Mesenchymal stem cell (in vitro differentiated cells and primary cell): ENCODE measurements at regions not wholly inside any gene's neighbourhood (a gene's known extent, or its start where the extent isn't known, plus 50 kb on each side); places are given as distances from the start of the nearest gene placed in this dataset. TPM values are rescaled to one million over a fixed set of nuclear protein-coding genes. Genes with fewer than 3 reads are reported as not detected.
A peak's percentile ranks its signal among the peaks of the same experiment; 100 is the strongest.

Experiments used
- DNase-seq: peaks from one replicate; pipeline ENCODE4 v3.0.0-alpha.2; 2013
- H2AFZ ChIP-seq: one replicate; pipeline ENCODE4 v1.6.1; 2013; ENCODE audit warnings: low read depth, mild to moderate bottlenecking, control low read depth, inconsistent platforms, low read length, moderate library complexity
- H2AK5ac ChIP-seq: 2 replicates; pipeline ENCODE4 v1.6.1; 2013; ENCODE audit warnings: low read length, moderate library complexity, mild to moderate bottlenecking, inconsistent platforms; ENCODE audit not compliant: severe bottlenecking
- H2BK120ac ChIP-seq: one replicate; pipeline ENCODE4 v1.6.1; 2013; ENCODE audit warnings: low read depth, mild to moderate bottlenecking, inconsistent platforms, low read length, moderate library complexity
- H2BK12ac ChIP-seq, 2 experiments: one replicate each; pipeline ENCODE4 v1.6.1; 2013; ENCODE audit warnings: inconsistent platforms in 2 of 2, low read length in 2 of 2, mild to moderate bottlenecking in 2 of 2, moderate library complexity in 2 of 2, control low read depth in 1 of 2
- H2BK15ac ChIP-seq: one replicate; pipeline ENCODE4 v1.6.1; 2013; ENCODE audit warnings: mild to moderate bottlenecking, low read depth, inconsistent platforms; ENCODE audit not compliant: poor library complexity, severe bottlenecking
- H2BK5ac ChIP-seq: 2 replicates; pipeline ENCODE4 v1.6.1; 2013; ENCODE audit warnings: low read depth, mild to moderate bottlenecking, low read length, control low read depth, inconsistent platforms; ENCODE audit not compliant: poor library complexity, severe bottlenecking
- H3K14ac ChIP-seq, 2 experiments: one replicate each; pipeline ENCODE4 v1.6.1; 2013; ENCODE audit warnings: inconsistent platforms in 2 of 2, low read length in 2 of 2, control low read depth in 1 of 2, mild to moderate bottlenecking in 1 of 2, moderate library complexity in 1 of 2
- H3K18ac ChIP-seq, 2 experiments: one replicate each; pipeline ENCODE4 v1.6.1; 2013; ENCODE audit warnings: inconsistent platforms in 2 of 2, low read length in 2 of 2, control low read depth in 1 of 2, low read depth in 1 of 2, mild to moderate bottlenecking in 1 of 2
- H3K23ac ChIP-seq, 2 experiments: one replicate each; pipeline ENCODE4 v1.6.1; 2013; ENCODE audit warnings: inconsistent platforms in 2 of 2, low read length in 2 of 2, mild to moderate bottlenecking in 2 of 2, moderate library complexity in 2 of 2, control low read depth in 1 of 2
- H3K27ac ChIP-seq: 2 replicates; pipeline ENCODE4 v1.5.1; 2013; ENCODE audit warnings: mild to moderate bottlenecking, moderate library complexity, low read length, control low read depth, inconsistent platforms; ENCODE audit not compliant: poor library complexity, severe bottlenecking
- H3K27me3 ChIP-seq, 2 experiments: 2 replicates each; pipeline versions ENCODE4 v1.6.1 to v1.7.0; 2013; ENCODE audit warnings: low read length in 2 of 2, mild to moderate bottlenecking in 2 of 2, moderate library complexity in 2 of 2, control low read depth in 1 of 2, inconsistent platforms in 1 of 2; ENCODE audit not compliant: control insufficient read depth in 1 of 2, insufficient read depth in 1 of 2
- H3K36me3 ChIP-seq, 2 experiments: 2 replicates each; pipeline versions ENCODE4 v1.6.1 to v1.7.0; 2013; ENCODE audit warnings: low read length in 2 of 2, control low read depth in 1 of 2, inconsistent platforms in 1 of 2, low read depth in 1 of 2, mild to moderate bottlenecking in 1 of 2; ENCODE audit not compliant: insufficient read depth in 2 of 2, control insufficient read depth in 1 of 2
- H3K4ac ChIP-seq, 2 experiments: one replicate each; pipeline ENCODE4 v1.6.1; 2013; ENCODE audit warnings: inconsistent platforms in 2 of 2, low read length in 2 of 2, mild to moderate bottlenecking in 2 of 2, moderate library complexity in 2 of 2, control low read depth in 1 of 2, low read depth in 1 of 2
- H3K4me1 ChIP-seq: 2 replicates; pipeline ENCODE4 v1.6.1; 2013; ENCODE audit warnings: low read depth, low read length, control low read depth; ENCODE audit not compliant: control insufficient read depth, insufficient read depth
- H3K4me2 ChIP-seq: 2 replicates; pipeline ENCODE4 v1.6.1; 2013; ENCODE audit warnings: low read length, mild to moderate bottlenecking, inconsistent platforms; ENCODE audit not compliant: poor library complexity, severe bottlenecking
- H3K4me3 ChIP-seq, 2 experiments: 2 replicates each; pipeline versions ENCODE4 v1.5.1 to v1.7.0; 2013; ENCODE audit warnings: low read length in 2 of 2, mild to moderate bottlenecking in 2 of 2, control low read depth in 1 of 2, low read depth in 1 of 2; ENCODE audit not compliant: insufficient read depth in 1 of 2
- H3K79me1 ChIP-seq: replicated peaks from 2 replicates; pipeline ENCODE4 v1.6.1; 2013; ENCODE audit warnings: mild to moderate bottlenecking, control low read depth, low read length, inconsistent platforms; ENCODE audit not compliant: poor library complexity, severe bottlenecking
- H3K9ac ChIP-seq: 2 replicates; pipeline ENCODE4 v1.7.0; 2013; ENCODE audit warnings: mild to moderate bottlenecking, low read length, moderate library complexity
- H3K9me3 ChIP-seq: 2 replicates; pipeline ENCODE4 v1.7.0; 2013; ENCODE audit warnings: mild to moderate bottlenecking, low read length; ENCODE audit not compliant: control insufficient read depth
- H4K8ac ChIP-seq: one replicate; pipeline ENCODE4 v1.6.1; 2013; ENCODE audit warnings: inconsistent platforms, mild to moderate bottlenecking, low read length, moderate library complexity
- H4K91ac ChIP-seq: one replicate; pipeline ENCODE4 v1.6.1; 2013; ENCODE audit warnings: mild to moderate bottlenecking, low read length, inconsistent platforms
- WGBS: methylation state at CpG from one replicate; pipeline ENCODE4 v1.1.7; 2013; ENCODE audit warnings: mixed read lengths; 5-methylcytosine and 5-hydroxymethylcytosine counted together
- small RNA-seq: library from polyadenylated mRNA; stranded (forward); fragments of <200 nt; extraction: miRNeasy Mini kit (QIAGEN cat#:217004); gene quantifications from one replicate; pipeline ENCODE3, GENCODE V24; 2013; ENCODE audit warnings: low read depth

- Histone ChIP-seq H3K79me1 (no peaks in the 10 kb centered on the region), H3K4me3 (no peak overlapping the region), H2BK15ac (no peak overlapping the region), H2BK5ac (no peak overlapping the region), H3K23ac (no peak overlapping the region), H2BK12ac (no peak overlapping the region), H3K4ac (no peak overlapping the region), H3K18ac (no peak overlapping the region), H3K4me2 (no peak overlapping the region), H3K36me3 (no peaks in the 10 kb centered on the region), H4K91ac (no peak overlapping the region), H3K9me3 (peaks cover 4% of the 10 kb centered on the region), H3K27ac (no peak overlapping the region), H3K27me3 (peaks cover 0 to 3% of the 10 kb centered on the region in 2 experiments), H2AK5ac (no peak overlapping the region), H4K8ac (no peak overlapping the region), H3K9ac (no peak overlapping the region), H3K14ac (no peak overlapping the region), H2BK120ac (no peak overlapping the region), H2AFZ (no peak overlapping the region), H3K4me1 (no peaks in the 10 kb centered on the region)
- no CpG with 5 or more reads among the region's 2 CpGs for WGBS
- DNase-seq: no peak
Observed at GRCh38 chr1:65092691-65093090, 55.3 kb upstream of the AK4 start.

DNA sequence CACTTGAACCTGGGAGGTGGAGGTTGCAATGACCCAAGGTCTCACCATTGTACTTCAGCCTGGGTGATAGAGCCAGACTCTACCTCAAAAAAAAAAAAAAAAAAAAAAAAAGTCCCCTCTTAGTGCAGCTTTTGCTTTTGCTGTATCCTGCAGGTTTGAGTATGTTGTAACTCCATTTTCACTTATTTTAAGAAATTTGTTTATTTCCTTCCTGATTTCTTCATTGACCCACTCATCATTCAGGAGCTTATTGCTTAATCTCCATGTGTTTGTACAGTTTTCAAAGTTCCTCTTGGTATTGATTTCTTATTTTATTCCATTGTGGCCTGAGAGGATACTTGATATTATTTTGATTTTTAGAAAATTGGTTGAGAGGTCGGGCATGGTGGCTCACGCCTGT lies 50.9 kb upstream of the AK4 start:
- WGBS: 96% methylated on average over 2 of the region's 2 CpGs
- Histone ChIP-seq H3K23ac (no peak overlapping the region), H2BK15ac (no peak overlapping the region)

More for the DNA sequence above, 50.9 kb upstream of the AK4 start:
- Histone ChIP-seq H3K79me1 (no peaks in the 10 kb centered on the region), H2AFZ (no peak overlapping the region), H3K4me1 (no peaks in the 10 kb centered on the region), H3K27me3 (no peaks in the 10 kb centered on the region), H4K91ac (no peak overlapping the region), H3K14ac (no peak overlapping the region), H3K4ac (no peak overlapping the region), H3K27ac (no peak overlapping the region), H3K9me3 (peaks cover 27% of the 10 kb centered on the region), H3K18ac (no peak overlapping the region), H2BK5ac (no peak overlapping the region), H4K8ac (no peak overlapping the region), H2BK120ac (no peak overlapping the region), H2BK12ac (no peak overlapping the region), H3K9ac (no peak overlapping the region), H2AK5ac (no peak overlapping the region), H3K4me3 (no peak overlapping the region), H3K36me3 (no peaks in the 10 kb centered on the region), H3K4me2 (no peak overlapping the region)
- DNase-seq: no peak

Small RNA genes in the stretch of these regions (small RNA-seq; reads per million reads assigned to genes)
- 4.0 reads per million, percentile 41 among the genes with 10 or more reads in this experiment for gene MIR101-1
- not detected for gene MIR3671
- gene MRPS21P1: not detected
- not detected for gene RNU6-1176P
